NCI-H2107 (cell line): ENCODE measurements at regions not wholly inside any gene's neighbourhood (a gene's known extent, or its start where the extent isn't known, plus 50 kb on each side); places are given as distances from the start of the nearest gene placed in this dataset.

Source experiments
- DNase-seq: peaks from one replicate; lab custom pipeline; 2025; lab: John Stamatoyannopoulos, UW

DNA sequence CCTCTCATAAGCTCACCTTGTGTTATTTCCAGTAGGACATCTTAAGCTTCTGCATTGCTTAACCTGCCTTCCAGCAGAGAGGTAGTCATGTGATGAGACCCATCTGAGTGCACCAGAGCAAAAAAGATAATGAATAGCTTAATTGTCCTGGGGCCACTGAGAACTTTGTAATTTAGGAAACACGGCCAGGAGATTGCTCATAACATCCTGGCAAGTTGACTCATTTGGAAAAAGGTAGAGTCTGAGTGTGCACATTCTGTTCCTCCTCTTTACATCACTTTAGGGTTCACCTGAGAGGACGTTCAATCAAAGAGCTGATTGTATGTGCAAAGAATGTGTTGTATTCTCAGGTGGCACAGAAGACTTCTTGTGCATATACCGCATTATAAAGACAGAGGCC lies 830.2 kb upstream of the SOX11 start:
- DNase-seq = no peak

DNA sequence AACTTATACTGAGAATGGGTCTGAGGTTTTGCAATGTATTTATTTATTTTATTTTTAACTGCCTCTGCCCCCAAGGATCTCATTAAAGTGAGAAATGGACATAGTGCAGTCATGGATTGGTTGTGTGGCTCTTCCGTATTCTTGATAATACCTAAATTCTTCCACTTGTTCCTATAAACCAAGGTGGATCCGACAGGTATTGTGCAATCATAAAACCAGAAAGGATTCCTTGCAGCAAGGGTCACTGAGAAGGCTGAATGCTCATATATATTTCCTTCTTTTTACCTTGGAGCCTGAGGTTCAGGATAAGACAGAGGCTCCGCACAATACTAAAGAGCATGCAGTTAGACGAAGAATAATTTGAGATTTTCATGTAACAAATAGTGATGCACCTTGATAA lies 826.0 kb upstream of the SOX11 start:
- no peak for DNase-seq

DNA sequence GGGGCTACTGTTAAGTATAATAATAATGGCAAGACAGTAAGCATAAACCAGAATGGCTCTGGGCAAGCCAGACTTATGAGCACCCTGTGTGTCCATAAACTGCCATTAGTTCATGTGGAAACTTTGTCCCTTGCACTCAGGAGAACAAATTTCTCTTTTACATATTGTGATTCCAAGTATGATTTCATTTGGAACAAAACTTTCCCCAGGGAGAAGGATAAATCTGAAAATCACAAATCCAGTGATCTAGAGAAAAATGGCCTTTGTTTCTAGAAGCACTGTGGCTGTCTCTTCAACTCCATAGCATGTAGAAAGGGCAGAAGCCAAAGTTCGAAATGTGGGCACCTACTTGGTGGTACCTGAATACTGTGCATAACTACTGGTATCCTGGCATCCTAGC lies 823.7 kb upstream of the SOX11 start:
- no peak for DNase-seq

DNA sequence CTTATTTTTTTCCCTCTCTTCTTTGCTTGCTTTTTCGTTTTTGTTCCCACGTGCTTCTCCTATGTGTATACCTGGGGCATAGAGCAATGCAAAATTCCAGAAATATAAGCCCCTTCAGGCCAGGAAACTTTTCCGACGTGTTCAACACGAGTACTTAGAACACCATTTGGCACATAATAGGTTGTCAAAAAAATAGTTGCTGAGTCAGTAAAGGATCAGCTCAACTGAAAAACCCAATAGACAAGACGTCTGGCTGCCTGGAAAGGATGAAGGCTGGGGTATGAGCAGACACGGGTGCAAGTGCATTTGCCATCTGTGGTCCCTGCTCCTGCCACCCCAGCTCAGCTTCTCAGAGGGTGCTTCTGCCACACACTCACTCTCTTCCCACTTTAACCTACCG lies 823.0 kb upstream of the SOX11 start:
- no peak for DNase-seq

DNA sequence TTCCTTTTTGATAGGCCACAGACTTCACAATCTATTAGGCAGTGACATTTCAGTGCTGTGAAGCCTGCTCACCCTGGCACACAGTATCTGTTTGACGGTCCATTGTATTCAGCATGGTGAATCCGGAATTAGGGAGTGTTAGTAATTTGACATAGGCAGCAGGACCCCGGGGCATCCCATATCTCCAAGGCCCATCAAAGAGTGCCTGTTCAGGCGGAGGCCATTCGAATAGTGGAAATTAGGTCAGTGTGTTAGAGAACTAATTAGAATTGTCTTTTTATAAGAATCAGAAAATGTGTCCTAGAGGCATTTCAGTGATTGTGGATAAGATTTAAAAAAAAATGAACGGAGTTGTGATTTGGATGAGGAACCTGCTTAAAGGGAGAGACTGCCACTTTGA lies 818.8 kb upstream of the SOX11 start:
- no peak for DNase-seq

DNA sequence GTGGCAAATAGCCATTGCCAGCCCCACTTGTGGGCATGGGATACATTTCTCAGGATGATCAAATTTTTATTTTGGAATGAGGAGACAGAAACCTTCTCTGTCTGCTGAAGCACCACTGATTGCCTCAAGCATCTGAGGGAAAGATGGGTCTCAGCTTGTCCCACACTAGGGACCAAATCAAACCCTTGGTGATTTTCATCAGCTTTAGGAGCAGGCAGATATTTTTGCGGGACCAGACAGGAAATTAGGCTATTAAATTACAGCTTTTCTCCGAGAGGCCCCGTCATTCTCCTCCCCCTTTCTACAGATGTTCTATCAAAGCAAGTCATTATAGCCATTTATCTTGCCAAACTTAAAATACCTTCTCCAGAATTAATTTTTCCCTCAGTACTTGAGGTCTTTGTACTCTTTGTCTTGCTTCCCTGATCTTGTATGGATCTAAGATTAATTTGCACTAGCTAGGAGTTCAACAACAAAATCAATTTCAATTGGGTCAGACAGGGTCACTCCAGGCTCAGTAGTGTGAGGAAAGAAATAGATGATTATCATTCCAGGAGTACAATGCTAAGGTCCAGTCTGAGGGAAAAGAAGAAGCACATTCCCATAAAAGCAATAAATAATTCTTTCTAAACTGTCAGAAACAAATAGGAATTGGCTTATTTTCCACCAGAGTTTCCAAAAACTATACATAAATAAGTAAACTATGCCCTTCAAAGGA lies 818.1 kb upstream of the SOX11 start:
- no peak for DNase-seq

DNA sequence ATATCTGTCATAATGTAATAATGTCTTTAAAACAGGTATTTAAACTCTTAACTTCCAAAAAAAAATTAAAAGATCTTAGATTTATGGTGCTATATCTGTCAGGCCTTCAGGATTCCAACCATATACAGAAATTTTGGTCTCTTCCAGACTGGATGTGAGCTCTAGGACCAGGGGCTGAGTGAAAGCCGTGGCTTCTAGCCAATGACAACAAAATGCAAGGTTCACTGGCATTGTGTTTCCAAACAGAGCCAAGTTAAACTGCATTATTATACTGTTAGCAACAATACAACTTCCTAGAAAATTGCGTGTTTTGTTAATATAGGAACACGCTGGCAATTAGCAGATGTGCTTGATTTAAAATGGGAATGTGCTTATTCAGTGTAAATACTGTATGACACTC lies 809.8 kb upstream of the SOX11 start:
- DNase-seq = no peak

DNA sequence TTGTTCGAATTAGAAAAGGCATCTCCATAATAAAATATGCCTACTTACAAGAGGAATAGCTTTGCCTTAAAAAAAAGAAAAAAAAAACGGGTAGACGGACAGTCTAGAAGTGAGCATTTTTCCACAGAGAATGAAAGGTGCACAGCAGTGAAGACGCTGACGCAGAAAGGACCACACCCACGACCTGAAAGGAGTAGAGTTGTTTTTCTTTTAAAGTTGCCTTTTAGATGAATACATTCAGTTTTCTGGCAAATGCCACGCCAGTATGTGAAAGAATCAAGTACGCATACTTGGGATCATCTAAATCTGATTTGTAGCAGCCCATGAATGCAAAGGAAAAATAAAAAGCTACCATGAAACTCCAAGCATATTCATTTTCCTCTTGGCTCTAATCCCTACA lies 809.2 kb upstream of the SOX11 start:
- no peak for DNase-seq

DNA sequence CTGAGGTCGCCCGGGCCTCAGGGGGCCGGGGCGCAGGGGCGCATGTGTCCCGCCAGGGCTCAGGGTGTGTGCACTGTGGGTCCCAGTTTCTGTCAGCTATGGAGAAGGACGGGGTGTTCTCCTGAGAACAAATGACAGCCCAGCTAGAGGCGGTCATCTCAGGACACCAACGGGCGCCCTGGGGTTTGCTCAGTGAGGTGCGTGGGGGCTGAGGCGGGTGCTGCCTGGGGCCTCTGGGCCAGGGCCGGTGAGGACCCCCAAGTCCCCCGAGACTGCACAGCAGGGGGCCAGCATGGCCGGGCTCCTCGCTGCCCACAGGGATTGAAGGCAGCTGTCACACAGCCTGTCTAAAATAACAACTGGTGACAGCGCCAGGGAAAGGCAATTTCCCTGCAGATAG lies 808.8 kb upstream of the SOX11 start:
- DNase-seq = no peak

DNA sequence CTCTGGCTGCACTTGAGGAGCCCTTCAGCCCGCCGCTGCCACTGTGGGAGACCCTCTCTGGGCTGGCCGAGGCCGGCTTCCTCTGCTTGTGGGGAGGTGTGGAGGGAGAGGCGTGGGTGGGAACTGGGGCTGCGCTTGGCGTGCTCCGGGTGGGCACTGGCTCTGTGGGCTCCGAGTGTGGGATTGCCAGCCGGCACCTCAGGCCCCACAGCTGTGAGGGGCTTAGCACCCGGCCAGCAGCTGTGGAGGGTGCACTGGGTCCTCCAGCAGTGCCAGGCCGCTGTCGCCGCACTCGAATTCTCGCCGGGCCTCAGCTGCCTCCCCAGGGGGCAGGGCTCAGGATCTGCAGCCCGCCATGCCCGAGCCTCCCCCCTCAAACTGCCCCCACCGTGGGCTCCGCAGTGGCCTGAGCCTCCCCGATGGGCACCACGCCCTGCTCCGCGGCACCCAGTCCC lies 808.0 kb upstream of the SOX11 start:
- no peak for DNase-seq

DNA sequence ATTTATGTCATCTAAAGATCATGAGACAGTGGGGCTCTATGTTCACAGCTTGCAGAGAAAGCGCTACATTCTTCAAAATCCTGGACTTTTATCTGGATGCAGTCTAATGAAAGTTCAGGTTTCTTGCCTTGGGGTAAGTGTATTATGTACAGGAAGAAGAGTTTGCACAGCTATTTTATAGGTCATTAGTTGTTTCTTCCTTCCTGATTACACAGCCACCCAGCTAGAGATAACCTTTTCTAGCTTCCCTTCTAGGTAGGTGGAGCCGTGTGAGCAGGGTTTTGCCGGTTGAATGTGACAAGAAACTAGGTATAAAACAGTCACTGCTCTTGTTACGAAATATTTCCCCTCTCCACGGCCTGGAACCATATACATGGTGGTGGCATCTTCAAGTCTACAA lies 800.8 kb upstream of the SOX11 start:
- DNase-seq = no peak

DNA sequence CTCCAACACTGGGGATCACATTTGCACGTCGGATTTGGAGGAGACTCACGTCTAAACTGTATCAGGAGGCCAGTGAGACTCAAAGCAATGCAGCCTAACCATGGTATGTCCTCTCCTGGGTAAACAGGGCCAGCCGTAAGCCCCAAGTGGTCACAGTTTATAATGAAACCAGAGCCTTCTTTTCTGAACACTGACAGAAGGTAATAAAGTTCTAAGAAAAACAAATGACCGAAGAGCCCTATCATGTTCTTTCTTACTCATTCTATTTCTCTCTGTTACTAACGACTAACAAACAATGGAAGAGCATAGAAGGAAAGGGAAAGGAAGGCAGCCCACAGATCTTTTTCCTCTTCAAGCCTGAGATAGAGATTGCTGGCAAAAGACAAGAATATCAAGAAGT lies 796.8 kb upstream of the SOX11 start:
- DNase-seq = no peak

DNA sequence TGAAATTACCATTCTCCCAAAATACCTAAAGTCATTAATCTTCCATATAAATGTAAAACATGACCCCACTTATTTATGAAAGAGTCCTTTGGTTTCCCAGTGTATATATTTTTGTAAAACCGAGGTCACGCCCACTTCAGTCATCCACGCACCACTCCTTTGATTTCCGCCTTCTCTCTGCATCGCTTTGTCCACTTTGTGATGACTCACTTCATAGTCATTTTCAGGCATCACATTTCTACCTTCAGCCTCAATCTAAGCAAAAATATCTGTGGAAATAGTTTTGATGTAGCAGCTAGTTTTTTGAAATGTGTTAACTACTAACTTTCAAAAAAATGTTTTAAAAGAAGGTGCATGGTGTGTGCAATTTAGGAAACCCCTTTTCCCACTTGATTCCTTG lies 793.5 kb upstream of the SOX11 start:
- DNase-seq = no peak

DNA sequence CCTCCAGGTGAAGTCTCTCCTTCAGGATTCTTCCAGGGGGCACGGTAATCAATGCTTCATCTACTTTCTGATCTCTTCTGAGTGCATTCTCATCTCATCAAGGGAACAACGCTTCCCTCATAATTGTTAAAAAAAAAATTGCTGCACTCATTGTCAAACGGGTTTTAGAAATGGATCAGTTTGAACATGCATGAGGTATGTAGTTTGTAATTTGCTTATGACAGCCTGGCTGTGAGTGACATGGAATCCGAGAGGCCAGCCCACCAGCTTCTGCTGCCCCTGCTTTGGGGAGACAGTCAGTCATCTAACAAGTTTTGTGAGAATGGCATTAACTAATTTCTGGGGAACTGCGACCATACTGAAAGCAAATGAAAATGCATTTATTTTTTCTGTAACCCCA lies 791.9 kb upstream of the SOX11 start:
- no peak for DNase-seq

DNA sequence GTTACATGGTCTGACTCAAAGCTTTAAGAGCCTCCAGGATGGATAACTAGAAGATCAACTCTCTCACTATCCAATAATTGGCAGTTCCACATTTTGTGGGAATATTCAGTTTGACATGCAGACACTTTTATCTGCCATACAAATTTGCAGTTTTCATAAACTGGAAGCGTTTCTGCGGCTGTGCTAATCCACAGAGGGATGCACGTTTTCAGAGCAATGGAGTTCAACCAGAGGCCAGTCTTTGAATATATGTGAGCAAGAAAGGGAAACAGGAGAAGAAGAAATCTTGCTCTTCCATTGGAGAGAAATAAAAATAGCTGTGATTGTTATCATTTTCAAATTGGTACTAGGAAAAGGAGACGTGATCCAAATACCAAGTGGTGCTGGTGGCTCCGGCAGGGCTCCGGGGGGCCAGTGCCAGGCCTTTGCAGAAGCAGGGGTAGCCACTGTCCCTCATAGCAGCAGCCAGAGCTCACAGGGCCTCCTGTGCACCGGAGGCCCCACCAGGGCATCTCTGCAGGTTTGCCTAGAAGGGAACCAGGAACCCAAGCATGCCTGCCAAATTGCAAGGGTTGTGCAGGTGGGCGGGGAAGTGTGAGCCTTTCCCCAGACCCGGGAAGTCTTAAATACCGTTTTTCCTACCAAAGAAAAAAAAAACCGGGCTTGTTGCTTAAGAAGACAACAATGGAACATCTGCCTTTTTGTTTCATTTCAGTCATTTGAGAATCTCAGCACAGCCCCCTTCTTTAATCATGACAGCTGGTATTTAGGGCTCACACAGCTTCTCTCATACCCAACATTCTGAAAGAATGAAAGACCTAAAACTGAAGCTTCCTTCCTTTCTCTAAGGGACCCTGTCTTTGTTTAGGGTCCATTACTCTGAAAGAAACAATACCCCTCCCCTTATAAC lies 791.1 kb upstream of the SOX11 start:
- no peak for DNase-seq

DNA sequence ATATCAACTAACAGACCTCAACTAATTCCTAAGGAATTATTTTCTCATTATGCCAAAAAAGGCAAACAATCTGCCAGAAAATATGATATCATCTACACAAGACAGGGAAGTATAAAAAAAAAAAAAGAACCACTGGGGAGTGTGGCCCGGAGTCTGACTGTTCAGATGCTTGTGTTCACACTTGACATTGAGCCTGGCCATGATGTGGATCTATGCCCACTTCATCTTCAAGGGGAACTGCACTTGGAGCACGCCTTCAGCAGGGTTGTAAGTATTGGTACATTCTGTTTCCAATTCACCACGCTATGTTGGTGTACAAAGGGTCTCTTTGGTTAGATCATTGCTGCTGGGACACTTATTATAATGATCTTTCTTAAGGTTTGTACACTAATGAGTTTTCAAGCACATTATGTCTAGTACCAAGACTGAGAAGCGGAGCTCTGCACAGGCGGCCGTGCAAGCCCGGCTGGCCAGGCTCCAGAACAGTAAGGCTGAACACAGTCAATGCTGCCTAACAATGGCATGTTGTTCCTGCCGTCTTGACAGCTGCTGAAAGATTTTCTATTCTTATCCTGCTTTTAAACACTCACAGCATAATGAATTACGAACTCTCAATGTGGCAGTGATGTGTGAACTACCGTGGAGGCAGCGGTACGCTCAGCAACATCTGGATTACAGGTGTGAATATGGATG lies 788.4 kb upstream of the SOX11 start:
- DNase-seq = peak; percentile 36

DNA sequence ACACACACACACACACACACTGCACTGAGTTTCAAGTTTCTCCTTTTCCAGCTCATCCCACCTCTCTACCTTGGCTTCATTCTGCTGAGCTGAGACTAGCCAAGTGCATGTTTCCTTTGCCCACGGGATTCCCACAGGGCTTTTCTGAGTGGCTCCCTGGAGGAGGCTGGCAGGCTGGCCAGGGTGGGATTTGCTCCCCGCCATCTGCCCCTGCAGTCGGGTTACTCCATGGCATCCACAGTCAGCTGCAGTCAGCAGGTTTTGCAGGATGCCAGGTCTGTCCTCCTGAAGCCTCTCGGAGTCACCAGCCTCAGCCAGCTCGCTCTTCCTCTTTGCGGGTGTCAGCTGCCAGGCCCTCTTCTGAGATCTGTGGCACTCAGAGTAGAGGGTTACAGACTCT lies 783.7 kb upstream of the SOX11 start:
- peak; percentile 13 for DNase-seq

DNA sequence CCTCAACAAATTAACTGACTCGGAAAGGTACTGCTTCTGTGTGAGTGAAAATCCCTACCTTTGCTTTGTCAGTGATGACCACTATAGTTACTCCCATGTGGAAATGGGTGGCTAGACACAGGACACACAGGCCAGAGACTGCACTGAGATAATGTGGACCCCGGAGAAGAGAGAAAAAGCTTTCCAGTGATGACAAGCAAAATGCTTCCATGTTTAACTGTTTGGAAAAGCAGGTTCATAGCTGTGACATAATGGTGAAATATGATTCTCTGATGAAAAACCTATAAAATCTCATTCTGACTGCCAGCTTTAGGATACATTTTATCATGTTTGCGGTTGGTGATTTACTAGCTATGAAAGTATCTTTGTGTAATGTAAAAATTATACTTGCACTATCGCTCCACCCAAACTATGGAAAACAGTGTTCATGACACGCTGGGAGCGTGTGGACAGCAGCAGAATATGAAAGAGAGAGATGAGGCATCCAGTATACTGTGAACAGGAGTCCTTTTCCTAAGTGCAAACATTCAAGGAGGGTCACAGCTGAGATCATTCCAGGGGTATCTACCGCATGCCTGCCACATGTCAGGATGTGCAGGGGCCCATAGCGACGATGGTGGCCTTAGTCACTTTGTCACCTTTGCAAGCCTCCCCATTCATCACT lies 782.7 kb upstream of the SOX11 start:
- no peak for DNase-seq

DNA sequence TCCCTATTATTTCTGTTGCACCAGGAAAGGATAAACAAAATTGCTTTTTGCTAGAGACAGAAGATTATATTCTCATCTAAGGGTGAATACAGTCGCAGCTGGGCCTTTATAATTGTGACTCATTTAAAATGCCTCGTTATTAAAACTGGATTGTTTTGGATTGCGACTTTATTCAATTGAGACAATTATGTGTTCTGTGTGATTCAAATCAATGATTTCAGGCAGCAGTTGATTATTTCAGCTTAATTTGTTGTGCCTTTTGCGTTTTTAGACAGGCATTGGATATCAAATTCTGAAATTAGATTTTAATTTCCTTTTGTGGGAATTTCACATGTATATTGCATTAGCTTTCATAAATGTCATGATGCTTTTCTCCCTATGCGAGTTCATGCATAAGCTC lies 778.1 kb upstream of the SOX11 start:
- DNase-seq = no peak

DNA sequence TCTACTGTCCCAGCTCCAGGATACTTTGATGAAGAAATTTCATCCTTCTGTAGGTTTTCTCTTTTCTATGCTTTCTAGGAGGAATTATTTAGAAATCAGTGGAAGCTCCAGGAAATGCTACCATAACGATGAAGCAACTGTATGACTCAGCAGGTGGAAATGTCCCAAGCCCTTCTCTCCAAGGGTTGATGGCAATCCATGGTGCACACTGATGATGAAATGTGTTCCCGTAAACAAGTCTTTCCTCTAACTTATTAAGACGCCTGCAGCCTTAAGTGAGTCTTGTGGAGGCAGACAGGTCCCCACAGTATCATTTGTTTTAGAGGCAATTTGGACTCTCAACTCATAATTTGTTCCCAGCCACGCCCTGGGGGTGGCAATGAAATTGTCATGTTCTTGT lies 777.6 kb upstream of the SOX11 start:
- DNase-seq = no peak

DNA sequence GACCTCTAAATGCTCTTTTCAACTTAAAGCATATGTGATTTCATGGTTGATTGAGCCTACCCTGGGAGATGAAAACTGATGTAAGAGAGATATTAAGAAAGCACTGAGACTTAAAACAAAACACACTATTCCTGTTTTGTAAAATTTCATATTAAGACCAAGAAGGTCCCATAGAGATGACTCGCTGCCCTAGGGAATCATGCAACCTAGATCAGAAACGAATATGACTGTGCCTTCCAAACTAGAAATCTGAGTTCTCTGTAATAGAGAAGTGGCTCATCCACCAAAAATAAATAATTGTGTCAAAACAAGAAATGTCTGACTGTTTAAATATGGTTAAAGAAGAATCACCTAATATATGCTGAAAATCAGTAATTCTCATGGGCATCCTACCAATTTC lies 776.8 kb upstream of the SOX11 start:
- no peak for DNase-seq

DNA sequence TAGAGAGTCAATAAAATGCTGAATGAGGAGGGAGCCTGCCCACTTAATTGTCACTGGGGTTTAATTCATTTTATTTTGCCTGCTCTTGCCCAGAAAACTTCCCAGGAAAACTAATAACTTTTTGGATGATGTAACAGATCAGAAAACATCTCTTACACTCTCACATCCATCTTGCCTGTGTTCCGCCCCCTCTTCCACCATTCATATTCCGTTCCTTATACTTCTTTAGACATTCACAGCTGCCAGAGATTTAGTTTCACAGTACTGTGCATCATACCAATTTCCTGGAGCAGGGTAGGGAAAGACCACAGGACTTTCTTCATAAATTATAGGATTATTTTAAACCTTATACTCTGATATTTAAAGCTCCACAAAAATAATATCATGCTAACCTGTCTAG lies 776.1 kb upstream of the SOX11 start:
- DNase-seq = no peak
